ENCODE measurements at regions not wholly inside any gene's neighbourhood (a gene's known extent, or its start where the extent isn't known, plus 50 kb on each side); places are given as distances from the start of the nearest gene placed in this dataset.

DNA sequence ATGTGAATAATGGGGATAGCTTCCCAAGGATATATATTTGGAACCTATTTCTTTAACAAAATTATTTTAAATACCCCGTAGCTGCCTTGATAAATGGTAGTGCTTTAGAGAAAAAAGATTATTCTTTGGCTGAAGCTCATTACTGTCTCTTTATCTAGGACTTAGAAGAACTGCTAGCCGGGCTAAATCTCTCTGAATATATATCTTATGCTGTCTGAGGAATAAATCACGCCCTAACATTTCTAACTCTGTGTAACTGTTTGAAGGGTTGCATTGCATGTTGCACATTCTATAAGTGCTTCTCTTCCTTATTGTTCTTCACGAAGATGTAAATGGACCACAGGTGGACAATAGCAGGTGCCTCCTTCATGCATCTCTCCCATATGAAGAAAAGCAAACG lies 585.0 kb upstream of the ZP4 start:
- TF ChIP-seq, protein P1, sequence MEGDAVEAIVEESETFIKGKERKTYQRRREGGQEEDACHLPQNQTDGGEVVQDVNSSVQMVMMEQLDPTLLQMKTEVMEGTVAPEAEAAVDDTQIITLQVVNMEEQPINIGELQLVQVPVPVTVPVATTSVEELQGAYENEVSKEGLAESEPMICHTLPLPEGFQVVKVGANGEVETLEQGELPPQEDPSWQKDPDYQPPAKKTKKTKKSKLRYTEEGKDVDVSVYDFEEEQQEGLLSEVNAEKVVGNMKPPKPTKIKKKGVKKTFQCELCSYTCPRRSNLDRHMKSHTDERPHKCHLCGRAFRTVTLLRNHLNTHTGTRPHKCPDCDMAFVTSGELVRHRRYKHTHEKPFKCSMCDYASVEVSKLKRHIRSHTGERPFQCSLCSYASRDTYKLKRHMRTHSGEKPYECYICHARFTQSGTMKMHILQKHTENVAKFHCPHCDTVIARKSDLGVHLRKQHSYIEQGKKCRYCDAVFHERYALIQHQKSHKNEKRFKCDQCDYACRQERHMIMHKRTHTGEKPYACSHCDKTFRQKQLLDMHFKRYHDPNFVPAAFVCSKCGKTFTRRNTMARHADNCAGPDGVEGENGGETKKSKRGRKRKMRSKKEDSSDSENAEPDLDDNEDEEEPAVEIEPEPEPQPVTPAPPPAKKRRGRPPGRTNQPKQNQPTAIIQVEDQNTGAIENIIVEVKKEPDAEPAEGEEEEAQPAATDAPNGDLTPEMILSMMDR (conservative IDR thresholded peaks at IDR 0.05): no peak
- H3K27ac ChIP-seq: no peak overlapping the region

DNA sequence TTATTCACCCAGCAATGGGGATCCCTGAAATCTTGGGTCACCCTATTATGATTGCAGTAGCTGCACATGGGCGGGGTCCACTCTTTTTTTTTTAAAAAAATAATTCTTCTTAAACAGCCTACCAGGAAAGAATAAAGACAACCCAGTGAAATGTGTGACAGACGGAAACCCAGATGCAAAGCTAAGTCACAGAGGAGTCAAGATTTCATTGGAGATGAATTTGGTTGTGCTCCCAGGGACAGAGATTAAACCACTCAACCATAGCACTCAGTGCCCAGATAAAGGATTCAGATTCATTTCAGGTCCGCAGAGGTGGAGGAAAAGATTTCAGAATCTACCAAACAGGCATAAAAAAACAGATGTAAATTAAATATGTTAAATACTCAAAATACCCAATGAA lies 583.5 kb upstream of the ZP4 start:
- TF ChIP-seq, protein P1 (conservative IDR thresholded peaks at IDR 0.05): no peak
- no peak for TF ChIP-seq ZFX (IDR thresholded peaks at IDR 0.05)
- H3K27ac ChIP-seq: no peak overlapping the region

DNA sequence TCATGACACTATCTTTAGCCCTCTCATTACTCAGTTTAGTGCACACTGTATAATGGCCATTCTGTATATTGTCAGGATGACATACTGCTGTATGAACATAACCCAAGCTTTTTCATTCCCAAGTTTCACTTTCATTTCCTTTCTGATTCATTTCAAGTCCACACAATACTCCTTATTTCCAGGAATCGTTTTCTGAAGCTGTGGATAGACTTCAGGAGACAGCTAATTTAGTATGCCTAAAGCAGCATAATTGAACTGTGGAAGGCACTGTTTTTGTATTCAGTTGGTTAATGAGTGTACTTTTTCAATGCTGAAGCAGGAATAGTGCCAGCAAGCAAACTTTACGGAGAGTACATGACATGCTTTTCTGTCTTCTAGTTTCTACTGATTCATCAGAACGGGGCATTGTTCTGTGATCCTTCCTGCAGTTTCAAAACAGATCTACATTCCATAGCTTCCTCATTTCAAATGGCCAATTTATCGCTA lies 578.5 kb upstream of the ZP4 start:
- no peak overlapping the region for H3K27ac ChIP-seq
- TF ChIP-seq, protein P1 (conservative IDR thresholded peaks at IDR 0.05): no peak
- TF ChIP-seq ZFX (IDR thresholded peaks at IDR 0.05): no peak

DNA sequence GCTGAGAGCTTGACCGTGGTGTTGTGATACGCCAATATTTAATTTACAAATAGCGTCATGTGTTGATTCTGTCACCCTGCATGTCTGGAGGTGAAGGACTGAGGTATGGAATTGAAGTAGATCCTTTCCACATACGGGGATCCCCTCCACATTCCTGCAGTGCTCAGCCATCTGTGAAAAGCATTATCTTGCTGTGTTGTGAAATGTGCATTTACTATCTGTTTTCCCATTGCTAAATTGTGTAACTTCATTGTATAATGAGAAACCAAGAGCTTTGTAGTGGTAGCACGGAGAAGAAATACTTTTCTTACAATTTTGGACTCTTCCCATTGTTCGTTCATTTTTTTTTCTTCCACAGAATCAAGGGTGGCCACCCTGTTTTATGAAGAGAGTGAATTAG lies 577.3 kb upstream of the ZP4 start:
- TF ChIP-seq, protein P1 (conservative IDR thresholded peaks at IDR 0.05): no peak
- TF ChIP-seq ZFX (IDR thresholded peaks at IDR 0.05): no peak
- H3K27ac ChIP-seq: no peak overlapping the region

DNA sequence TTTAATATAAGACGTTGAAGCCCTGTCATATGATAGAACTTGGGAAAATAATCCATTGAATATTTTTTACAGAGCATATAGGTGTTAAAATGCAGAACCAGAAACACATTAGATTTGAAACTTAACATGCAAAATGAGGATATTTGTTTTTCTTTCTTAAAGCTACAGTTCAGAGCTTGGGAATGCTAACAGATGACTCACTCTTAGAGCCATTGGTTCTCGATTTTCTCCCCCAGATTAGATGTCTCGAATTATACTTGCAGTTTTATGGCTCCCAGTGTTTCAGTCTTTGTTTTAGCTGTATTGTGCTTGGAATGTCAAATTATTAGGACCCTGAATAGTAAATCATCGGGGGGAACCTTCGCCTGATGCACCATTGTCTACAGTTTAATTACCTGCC lies 575.7 kb upstream of the ZP4 start:
- H3K27ac ChIP-seq: no peak overlapping the region

DNA sequence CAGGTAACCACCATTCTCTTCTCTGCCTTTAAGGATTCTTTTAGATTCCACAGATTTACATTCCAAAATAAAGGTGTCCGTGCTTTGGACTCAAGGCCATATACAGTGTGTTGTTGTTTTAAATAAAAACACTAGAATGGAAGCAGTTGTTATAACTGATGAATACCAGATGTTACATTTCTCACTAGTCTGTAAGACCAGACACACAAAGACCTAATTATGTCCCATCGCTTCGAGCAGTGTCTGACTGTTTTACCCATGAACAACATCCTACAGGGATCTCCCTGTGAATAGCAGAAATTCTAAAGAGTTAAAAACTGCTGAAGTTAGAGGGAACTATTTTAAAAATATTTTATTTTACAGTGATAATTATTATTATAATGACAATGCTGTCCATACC lies 574.7 kb upstream of the ZP4 start:
- TF ChIP-seq, protein P1 (conservative IDR thresholded peaks at IDR 0.05): no peak
- no peak for TF ChIP-seq ZFX (IDR thresholded peaks at IDR 0.05)
- H3K27ac ChIP-seq: no peak overlapping the region

More for the DNA sequence above, 575.7 kb upstream of the ZP4 start:
- TF ChIP-seq, protein P1 (conservative IDR thresholded peaks at IDR 0.05): no peak
- TF ChIP-seq ZFX (IDR thresholded peaks at IDR 0.05): no peak

DNA sequence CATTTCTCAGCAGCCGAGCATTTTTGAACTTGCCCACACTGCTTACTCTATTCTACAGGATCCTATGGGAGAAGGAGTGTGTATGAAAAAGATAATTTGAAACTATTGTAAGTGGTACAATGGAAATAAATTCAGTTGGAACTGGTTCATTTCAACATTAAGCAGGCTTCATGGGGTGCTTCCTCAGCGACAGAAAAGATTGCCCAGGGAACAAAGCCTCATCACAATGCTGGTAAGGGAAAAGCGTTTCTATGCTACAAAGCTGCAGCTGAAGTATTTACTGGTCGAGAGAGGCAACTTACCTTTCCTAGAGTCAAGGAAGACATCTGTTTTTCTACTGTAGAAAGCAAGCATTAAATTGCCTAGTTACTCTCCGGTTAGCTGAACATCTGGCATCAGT lies 568.2 kb upstream of the ZP4 start:
- H3K27ac ChIP-seq: no peak overlapping the region
- TF ChIP-seq, protein P1 (conservative IDR thresholded peaks at IDR 0.05): no peak
- no peak for TF ChIP-seq ZFX (IDR thresholded peaks at IDR 0.05)
